ENCODE measurements at regions not wholly inside any gene's neighbourhood (a gene's known extent, or its start where the extent isn't known, plus 50 kb on each side); places are given as distances from the start of the nearest gene placed in this dataset.

- no peak for TF ChIP-seq MAX (IDR thresholded peaks at IDR 0.05; ENCODE audit: low read depth, low read length)
- TF ChIP-seq MYC (IDR thresholded peaks at IDR 0.05; ENCODE audit: low read depth, low read length), result no peak
- no peak for TF ChIP-seq POLR2A (IDR thresholded peaks at IDR 0.05; ENCODE audit: extremely low read depth, insufficient read length)
- TF ChIP-seq CTCF (IDR thresholded peaks at IDR 0.05; ENCODE audit: low read depth, low read length), result no peak
- no peak overlapping the region for H3K4me3 ChIP-seq (ENCODE audit: low read depth, low read length)
- DNase-seq (ENCODE audit: low read depth), result no peak
Observed at GRCh38 chr9:90508940-90509339, 133.7 kb downstream of the DIRAS2 start.

- TF ChIP-seq MAX (IDR thresholded peaks at IDR 0.05; ENCODE audit: low read depth, low read length) (no peak), MYC (IDR thresholded peaks at IDR 0.05; ENCODE audit: low read depth, low read length) (no peak), POLR2A (IDR thresholded peaks at IDR 0.05; ENCODE audit: extremely low read depth, insufficient read length) (no peak), CTCF (IDR thresholded peaks at IDR 0.05; ENCODE audit: low read depth, low read length) (no peak)
- no peak for DNase-seq (ENCODE audit: low read depth)
Observed at GRCh38 chr9:90511711-90512110, 130.9 kb downstream of the DIRAS2 start.

GRCh38 chr9:90514877-90515276 is 127.7 kb downstream of the DIRAS2 start:
- TF ChIP-seq POLR2A (IDR thresholded peaks at IDR 0.05; ENCODE audit: extremely low read depth, insufficient read length), result no peak
- TF ChIP-seq MAX (IDR thresholded peaks at IDR 0.05; ENCODE audit: low read depth, low read length), result no peak
- no peak for TF ChIP-seq CTCF (IDR thresholded peaks at IDR 0.05; ENCODE audit: low read depth, low read length)
- no peak for TF ChIP-seq MYC (IDR thresholded peaks at IDR 0.05; ENCODE audit: low read depth, low read length)
- DNase-seq (ENCODE audit: low read depth), result no peak
- no peak overlapping the region for H3K4me3 ChIP-seq (ENCODE audit: low read depth, low read length)

More at GRCh38 chr9:90511711-90512110, 130.9 kb downstream of the DIRAS2 start:
- H3K4me3 ChIP-seq (ENCODE audit: low read depth, low read length), result no peak overlapping the region

- TF ChIP-seq MAX (IDR thresholded peaks at IDR 0.05; ENCODE audit: low read depth, low read length) (no peak), POLR2A (IDR thresholded peaks at IDR 0.05; ENCODE audit: extremely low read depth, insufficient read length) (no peak), CTCF (IDR thresholded peaks at IDR 0.05; ENCODE audit: low read depth, low read length) (no peak), MYC (IDR thresholded peaks at IDR 0.05; ENCODE audit: low read depth, low read length) (no peak)
- DNase-seq (ENCODE audit: low read depth), result no peak
- H3K4me3 ChIP-seq (ENCODE audit: low read depth, low read length), result no peak overlapping the region
Observed at GRCh38 chr9:90515510-90515909, 127.1 kb downstream of the DIRAS2 start.

GRCh38 chr9:90517103-90517502 is 125.5 kb downstream of the DIRAS2 start:
- TF ChIP-seq MYC (IDR thresholded peaks at IDR 0.05; ENCODE audit: low read depth, low read length) (no peak), MAX (IDR thresholded peaks at IDR 0.05; ENCODE audit: low read depth, low read length) (no peak), POLR2A (IDR thresholded peaks at IDR 0.05; ENCODE audit: extremely low read depth, insufficient read length) (no peak), CTCF (IDR thresholded peaks at IDR 0.05; ENCODE audit: low read depth, low read length) (no peak)
- no peak for DNase-seq (ENCODE audit: low read depth)

More at GRCh38 chr9:90517103-90517502, 125.5 kb downstream of the DIRAS2 start:
- H3K4me3 ChIP-seq (ENCODE audit: low read depth, low read length), result no peak overlapping the region
